Adrenal gland (tissue), 5 donors: ENCODE measurements at regions not wholly inside any gene's neighbourhood (a gene's known extent, or its start where the extent isn't known, plus 50 kb on each side); places are given as distances from the start of the nearest gene placed in this dataset.

Experiments
- CTCF ChIP-seq, 6 experiments: fragments of 450-650 bp in 4 of 6; fragments of 200-600 bp in 2 of 6; sonication (generic) in 1 of 6; IDR thresholded peaks; 1 replicate in 5 of 6; 2 replicates in 1 of 6; pipeline versions ENCODE4 v1.5.1 to v1.8.0; 2016 to 2021; ENCODE audit warnings: antibody characterized with exemption in 6 of 6, mild to moderate bottlenecking in 2 of 6, moderate library complexity in 1 of 6
- POLR2A ChIP-seq, 2 donors: fragments of 450-650 bp; IDR thresholded peaks; one replicate each; pipeline ENCODE4 v1.6.1; 2017; ENCODE audit warnings: antibody characterized with exemption in 2 of 2, mild to moderate bottlenecking in 2 of 2, moderate library complexity in 1 of 2
- donor health status: DM: no; HTN: no; CAD: no.

GRCh38 chr6:87950614-87951013, 97.0 kb upstream of the SPACA1 start:
- TF ChIP-seq CTCF (IDR thresholded peaks at IDR 0.05) (no peak), POLR2A (IDR thresholded peaks at IDR 0.05) (no peak)
